ENCODE measurements at regions not wholly inside any gene's neighbourhood (a gene's known extent, or its start where the extent isn't known, plus 50 kb on each side); places are given as distances from the start of the nearest gene placed in this dataset.

DNA sequence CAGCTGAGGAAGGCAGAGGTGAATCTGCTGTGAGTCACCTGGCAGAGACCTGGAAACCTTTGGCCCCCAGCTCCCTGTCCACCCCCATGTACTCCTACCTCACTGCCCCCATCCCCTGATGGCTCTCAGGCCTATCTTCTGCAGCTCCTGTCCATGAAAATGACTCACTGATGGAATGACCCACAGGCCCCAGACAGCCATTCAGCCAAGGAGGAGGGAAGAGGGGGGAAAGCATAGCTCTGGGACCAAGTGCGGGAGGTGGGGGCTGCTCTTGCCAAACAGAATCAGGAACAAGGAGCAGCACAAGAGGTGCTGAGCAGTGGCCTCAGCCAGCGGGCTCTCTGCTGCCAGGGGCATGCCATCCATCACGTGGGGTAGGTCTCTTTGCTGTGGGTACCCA is 111.4 kb upstream of the C1QTNF9B start:
- DNase-seq (ENCODE audit: low read depth) = no peak
- no peak for TF ChIP-seq CTCF (conservative IDR thresholded peaks at IDR 0.05; ENCODE audit: low read length)
- H3K4me3 ChIP-seq (ENCODE audit: low read length) = no peak overlapping the region

GRCh38 chr13:24011266-24011665 is 114.0 kb upstream of the C1QTNF9B start:
- no peak for TF ChIP-seq CTCF (conservative IDR thresholded peaks at IDR 0.05; ENCODE audit: low read length)
- DNase-seq (ENCODE audit: low read depth) = no peak

GRCh38 chr13:24012648-24013047 is 115.3 kb upstream of the C1QTNF9B start:
- TF ChIP-seq CTCF (conservative IDR thresholded peaks at IDR 0.05; ENCODE audit: low read length) = no peak
- no peak overlapping the region for H3K4me3 ChIP-seq (ENCODE audit: low read length)
- DNase-seq (ENCODE audit: low read depth) = no peak

More at GRCh38 chr13:24011266-24011665, 114.0 kb upstream of the C1QTNF9B start:
- no peak overlapping the region for H3K4me3 ChIP-seq (ENCODE audit: low read length)

GRCh38 chr13:24013189-24013588 is 115.9 kb upstream of the C1QTNF9B start:
- no peak overlapping the region for H3K4me3 ChIP-seq (ENCODE audit: low read length)
- no peak for DNase-seq (ENCODE audit: low read depth)
- no peak for TF ChIP-seq CTCF (conservative IDR thresholded peaks at IDR 0.05; ENCODE audit: low read length)

GRCh38 chr13:24016046-24016445 is 118.7 kb upstream of the C1QTNF9B start:
- DNase-seq (ENCODE audit: low read depth) = no peak
- TF ChIP-seq CTCF (conservative IDR thresholded peaks at IDR 0.05; ENCODE audit: low read length) = no peak
- no peak overlapping the region for H3K4me3 ChIP-seq (ENCODE audit: low read length)

GRCh38 chr13:24022568-24022967 is 125.3 kb upstream of the C1QTNF9B start:
- H3K4me3 ChIP-seq (ENCODE audit: low read length) = no peak overlapping the region
- DNase-seq (ENCODE audit: low read depth) = no peak
- TF ChIP-seq CTCF (conservative IDR thresholded peaks at IDR 0.05; ENCODE audit: low read length) = no peak

DNA sequence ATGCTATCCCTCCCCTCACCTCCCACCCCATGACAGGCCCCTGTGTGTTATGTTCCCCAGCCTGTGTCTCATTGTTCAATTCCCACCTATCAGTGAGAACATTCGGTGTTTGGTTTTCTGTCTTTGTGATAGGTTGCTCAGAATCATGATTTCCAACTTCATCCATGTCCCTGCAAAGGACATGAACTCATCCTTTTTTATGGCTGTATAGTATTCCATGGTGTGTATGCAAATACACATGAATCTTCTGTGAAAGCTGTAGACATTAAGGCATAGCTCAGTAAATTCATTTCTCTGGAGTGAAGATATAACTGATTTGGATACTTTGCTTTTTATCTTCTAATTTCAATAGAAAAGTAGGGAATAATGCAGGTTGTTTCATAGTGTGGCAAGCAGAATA is 125.8 kb upstream of the C1QTNF9B start:
- no peak for TF ChIP-seq CTCF (conservative IDR thresholded peaks at IDR 0.05; ENCODE audit: low read length)
- H3K4me3 ChIP-seq (ENCODE audit: low read length) = no peak overlapping the region
- no peak for DNase-seq (ENCODE audit: low read depth)

Data from AG10803 (cell line).